NCI-H510A (cell line): ENCODE measurements at regions not wholly inside any gene's neighbourhood (a gene's known extent, or its start where the extent isn't known, plus 50 kb on each side); places are given as distances from the start of the nearest gene placed in this dataset.
"Not testable (repeated sequence)": the region's sequence is repeated elsewhere in the genome, so short reads cannot be mapped to it uniquely, and the experiment has no call there.

Experiments used
- DNase-seq: peaks from one replicate; lab custom pipeline; 2025; lab: John Stamatoyannopoulos, UW

DNA sequence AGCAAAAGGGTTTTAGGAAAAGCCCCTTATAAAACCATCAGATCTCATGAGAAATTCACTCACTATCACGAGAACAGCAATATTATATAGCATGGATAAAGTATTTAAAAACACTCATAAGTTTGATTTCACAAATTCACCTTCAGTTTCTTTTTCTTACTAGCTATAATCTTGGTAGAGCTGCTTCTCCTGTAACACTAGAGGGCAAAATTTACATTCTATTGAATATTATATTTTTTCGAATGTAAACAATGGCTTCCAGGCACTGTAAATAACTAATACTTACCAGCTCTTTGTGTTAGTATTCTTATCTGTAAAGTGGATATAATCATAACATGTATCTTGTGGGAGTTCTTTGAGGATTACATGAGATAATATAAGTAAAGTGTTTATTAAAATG lies 259.6 kb downstream of the CCER1 start:
- DNase-seq, result no peak

DNA sequence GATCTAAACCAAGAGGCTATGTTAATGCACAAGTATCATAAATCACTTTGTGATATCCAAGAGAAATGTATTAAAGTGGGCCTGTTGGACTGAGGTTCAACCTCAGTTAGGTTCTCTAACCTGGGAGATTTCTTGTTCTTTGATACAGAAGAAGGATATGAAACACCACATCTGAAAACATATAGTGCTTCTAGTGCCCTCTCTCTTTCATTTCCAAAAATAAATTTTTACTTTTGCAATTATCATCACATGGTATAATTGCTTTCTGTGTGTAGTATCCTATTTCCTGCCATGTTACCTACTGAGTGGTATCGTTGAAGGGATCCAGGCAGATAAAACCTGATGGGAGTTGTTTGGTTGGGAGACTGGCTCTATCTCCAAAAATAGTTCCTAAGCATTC lies 264.9 kb downstream of the CCER1 start:
- DNase-seq, result no peak

DNA sequence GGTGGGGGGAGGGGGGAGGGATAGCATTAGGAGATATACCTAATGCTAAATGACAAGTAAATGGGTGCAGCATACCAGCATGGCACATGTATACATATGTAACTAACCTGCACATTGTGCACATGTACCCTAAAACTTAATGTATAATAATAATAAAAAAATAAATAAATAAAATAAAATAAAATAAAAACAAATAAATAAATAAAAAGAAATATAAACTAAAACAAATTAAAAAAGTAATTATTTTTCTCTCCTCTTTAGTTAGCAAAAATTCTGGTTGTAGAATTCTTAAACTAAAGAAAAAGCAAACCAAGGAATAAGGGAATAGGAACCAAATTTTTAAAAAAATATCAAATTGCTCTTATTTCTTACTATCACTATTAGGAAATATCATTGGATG lies 267.3 kb downstream of the CCER1 start:
- not testable (repeated sequence) for DNase-seq

DNA sequence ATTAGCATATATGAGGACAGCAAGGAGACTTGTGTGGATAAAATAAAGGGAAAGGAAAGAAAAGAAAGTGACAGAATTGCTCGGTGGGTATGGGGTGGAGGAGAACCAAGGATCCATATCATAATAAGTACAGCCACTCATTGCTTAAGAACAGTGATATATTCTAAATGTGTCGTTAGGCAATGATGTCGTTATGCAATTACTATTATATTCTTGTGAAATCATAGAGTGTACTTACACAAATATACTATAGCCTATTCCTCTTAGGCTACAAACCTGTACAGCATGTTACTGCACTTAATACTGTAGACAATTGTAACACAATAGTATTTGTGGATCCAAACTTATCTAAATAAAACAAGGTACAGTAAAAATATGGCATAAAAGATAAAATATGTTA lies 271.1 kb downstream of the CCER1 start:
- no peak for DNase-seq

DNA sequence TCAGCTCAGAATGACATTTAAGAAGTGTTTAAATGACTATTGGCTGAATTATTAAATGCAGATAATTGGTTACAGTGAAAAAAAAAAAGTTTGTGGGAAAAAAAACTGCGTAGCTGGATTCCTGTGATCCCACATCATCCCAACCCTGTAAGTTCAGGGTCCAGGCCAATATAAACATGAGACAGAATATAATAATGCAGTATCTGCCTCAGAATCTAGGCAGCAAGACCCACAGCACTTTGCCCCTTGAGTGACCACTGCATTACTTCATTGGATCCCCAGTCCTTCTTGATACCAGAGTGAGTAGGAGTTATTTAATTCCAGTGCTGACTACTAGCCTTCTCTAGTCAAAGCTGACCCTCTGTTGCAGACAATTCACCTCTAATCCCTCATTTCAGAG lies 272.6 kb downstream of the CCER1 start:
- DNase-seq, result no peak

DNA sequence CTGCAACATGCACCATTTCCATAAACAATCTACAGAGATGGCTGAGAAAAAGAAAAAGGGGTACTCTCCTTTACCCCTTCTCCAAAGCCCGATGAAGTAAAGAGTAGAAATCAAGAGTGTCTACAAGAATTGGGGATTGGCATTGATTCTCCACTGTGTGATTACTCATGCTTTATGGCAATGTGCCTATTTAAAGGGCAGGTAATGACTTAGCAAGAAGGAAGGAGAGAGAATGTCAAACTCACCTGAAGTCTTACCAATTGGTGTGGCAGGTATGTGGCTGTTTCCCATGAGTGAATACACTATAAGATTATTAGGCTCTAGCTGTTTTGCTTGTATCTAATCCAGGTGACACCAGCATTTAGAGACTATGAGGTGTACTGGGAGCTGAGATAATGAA lies 275.3 kb downstream of the CCER1 start:
- DNase-seq, result no peak

DNA sequence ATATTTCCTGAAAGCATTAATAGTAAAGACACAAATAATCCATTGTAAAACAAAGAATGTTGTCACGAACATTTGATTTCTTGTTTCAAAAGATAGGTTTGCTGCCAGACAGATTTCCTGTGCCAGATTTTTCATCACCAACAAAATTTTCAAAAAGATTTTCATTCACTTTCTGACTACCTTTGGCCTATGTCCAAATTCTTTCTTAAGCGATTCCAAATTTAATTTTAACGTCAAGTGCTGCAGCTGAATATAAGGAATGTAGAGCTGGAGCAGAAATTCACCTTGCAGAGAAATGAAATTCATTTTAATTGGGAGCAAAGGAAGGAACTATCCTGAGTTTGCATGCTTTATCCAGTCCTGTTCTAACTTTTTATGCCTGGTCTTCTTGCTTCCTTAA lies 277.4 kb downstream of the CCER1 start:
- DNase-seq, result no peak

DNA sequence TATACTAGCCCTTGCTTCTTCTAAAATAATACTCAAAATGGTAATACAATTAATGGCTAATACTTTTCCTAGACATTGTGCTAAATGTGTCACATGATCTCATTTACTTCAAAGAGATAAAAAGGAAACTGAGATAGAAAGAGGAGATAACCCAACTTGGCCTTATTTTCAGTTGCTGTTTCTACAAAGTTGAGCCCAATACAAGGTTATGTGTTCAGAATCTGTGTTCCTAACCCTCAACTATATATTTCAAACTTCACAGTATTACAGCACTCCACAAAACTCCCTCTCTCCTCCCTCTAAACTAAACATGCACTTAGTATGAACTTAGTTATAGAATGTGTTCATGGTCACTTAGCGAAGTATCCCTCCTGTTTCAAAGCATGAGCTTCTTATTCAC lies 277.9 kb downstream of the CCER1 start:
- no peak for DNase-seq

DNA sequence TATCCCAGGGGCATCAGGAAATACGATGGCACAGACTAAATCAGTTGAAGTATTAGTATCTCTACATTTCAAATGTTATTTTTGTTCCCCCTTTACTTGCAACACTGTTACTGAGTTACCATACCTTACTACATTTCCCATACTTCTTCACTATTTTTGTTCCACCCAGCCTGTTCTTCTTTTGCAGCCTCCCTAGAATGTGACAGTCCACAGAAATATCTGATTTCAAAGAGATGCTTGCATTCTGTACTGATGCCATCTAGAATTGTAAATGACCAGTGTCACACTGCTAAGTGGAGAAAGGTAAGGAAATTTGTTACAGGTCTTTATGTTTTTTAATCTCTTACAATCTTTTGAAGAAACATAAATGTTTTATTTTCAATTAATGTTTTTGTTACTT lies 279.9 kb downstream of the CCER1 start:
- no peak for DNase-seq

DNA sequence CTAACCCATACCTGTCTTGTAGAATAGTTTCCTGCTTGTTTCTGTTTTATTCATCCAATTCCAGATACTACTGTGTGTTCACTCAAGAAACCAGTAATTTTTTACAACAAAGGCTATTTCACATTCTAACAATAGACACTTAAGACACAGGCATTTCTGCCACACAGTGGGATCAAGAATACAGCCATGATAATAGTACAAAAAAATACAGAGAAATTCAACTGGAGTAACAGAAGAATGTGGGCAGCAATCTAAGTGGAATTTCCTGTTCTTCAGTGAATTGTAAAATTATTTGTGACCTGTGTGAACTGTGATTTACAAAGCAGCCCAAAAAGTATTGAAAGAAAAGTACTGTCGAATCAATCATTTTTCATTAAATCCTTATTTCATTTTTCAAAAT lies 282.9 kb downstream of the CCER1 start:
- DNase-seq, result no peak

DNA sequence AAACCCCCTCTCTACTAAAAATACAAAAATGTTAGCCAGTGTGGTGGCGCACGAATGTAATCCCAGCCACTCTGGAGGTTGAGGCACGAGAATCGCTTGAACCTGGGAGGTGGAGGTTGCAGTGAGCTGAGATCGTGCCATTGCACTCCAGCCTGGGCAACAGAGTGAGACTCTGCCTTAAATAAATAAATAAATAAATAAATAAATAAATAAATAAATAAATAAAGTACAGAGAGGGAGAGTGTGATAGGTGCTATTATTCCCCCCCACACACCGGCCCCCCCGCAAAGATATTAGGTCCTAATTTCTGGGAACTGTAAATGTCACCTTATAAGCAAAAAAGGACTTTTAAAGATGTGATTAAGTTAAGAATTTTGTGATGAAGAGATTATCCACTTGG lies 291.0 kb downstream of the CCER1 start:
- DNase-seq, result not testable (repeated sequence)

DNA sequence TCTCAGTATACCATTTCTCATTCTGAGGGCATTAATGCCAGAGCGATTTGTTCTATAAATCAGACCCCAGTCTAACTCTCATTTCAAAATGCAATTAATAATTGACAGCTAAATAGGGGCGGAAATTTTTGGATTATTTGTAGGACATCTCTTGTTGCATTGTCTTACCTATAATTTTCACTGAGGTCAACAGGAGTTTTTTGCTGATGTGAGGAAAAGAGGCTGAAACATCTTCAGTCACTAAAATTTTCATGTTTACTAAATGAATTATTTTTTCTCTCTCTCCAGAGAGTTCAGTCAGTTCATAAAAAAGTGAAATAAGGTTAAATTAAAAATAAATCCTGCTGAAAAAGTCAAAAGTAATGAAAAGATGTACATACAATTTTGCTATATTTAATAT lies 295.9 kb downstream of the CCER1 start:
- no peak for DNase-seq

DNA sequence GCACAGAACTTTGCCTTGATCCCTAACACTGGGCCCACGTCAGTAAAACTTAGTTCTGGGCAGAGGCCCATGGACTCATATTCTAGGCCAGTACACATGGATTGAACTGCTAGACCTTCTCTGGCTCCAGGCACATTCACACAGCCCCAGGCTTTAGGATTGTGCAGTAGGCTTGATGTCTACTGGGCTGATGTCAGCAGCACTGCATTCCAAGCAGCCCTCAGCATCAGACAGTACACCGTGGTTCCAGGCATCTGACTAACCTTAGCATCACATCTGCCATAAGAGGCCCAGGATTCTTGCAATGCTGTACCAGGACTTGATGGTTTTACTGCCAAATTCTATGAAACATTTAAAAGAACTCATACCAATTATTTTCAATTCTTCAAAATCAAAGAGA lies 301.9 kb downstream of the CCER1 start:
- no peak for DNase-seq

DNA sequence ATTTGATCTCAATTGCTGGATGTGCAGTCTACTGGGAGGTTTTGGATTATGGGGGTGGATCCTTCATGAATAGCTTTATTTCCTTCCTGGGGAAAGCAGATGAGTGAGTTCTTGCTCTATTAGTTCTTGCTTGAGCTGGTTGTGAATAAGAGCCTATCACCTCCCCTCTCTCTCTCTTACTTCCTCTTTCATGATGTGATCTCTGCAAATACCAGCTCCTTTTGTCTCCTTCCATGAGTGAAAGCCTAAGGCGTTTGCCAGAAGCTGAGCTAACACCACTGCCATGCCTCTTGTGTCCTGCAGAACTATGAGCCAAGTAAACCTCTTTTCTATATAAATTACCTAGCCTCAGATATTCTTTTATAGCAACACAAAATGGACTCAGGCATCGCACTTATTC lies 302.7 kb downstream of the CCER1 start:
- no peak for DNase-seq

DNA sequence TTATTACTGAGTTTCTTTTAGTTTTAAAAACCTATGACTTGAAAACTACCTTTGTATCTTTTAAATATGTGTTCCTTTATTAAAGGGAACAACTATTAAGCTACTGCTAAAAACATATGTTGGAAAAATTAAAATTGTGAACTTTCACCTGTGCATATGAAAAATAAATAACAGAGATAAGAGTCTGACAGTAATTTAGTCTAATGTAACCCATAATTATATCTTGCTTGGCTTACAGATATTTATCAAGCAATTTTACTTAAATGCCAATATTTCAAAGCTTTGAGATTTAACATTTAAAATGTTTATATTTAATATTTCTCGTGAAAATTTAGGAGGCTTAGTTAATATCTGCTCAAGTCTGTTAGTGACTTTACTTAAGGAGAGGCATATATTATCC lies 309.8 kb downstream of the CCER1 start:
- DNase-seq, result no peak

DNA sequence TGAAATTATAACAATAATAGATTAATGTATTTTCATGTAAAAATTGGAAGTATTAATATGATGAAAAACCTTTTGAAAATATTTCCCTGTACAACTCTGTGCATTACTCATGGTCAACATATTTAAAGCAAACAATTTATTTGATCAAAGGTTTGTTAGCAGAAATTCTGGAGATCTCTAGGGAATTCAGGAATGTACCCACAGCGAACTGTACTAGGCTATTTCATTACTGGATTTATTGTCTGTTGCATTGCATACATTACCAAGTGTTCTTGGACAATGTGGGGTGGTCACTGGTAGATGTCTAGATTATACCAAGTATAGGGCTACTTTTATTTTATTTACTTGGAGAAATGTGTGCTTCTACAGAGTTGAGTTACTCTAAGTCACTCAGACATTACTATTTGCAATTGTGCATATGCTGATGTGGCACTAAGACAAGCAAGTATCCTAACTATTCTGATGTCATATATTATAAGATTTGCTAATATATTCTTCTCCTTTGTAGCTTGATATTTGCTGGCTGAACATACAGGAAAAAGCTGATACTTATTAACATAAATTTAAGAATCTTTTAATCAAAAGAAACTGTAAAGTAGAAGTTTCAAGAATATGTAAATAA lies 323.3 kb downstream of the CCER1 start:
- DNase-seq, result no peak

DNA sequence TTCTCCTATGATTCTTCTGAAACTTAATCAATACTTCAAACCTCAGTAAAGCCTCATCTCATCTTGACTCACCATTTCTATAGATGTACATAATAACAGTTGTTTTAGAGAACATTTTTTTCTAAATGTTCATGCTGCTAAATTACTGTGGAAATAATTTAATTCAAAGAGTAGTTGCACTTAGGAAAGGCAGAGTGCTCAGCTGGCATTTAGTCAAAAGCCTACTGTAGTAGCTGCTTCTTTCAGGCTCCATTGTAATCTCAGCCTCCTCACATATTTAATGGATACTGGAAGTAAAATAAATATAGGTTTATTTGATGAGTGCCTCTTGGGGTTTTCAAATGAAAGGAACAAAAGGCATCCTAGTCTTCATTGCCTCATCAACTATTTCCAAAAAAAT lies 325.0 kb downstream of the CCER1 start:
- DNase-seq, result no peak

DNA sequence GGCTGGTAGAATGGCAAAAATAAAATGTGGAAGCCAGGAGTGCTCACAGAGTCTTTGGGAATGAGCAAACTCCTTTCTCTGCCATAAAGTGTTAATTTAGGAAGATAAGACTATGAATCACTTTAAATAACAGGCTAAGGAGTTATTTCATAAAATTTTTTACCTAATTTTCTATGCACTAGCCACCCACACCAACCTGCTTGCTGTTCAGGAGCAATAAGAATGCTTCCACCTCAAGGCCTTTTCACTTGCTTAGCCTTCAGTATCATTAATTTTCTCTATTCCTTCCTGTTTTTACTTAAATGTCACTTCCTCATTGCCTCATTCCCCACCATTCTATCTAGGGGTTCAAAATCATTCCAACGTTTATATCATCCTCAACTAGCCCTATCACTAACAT lies 326.8 kb downstream of the CCER1 start:
- no peak for DNase-seq

DNA sequence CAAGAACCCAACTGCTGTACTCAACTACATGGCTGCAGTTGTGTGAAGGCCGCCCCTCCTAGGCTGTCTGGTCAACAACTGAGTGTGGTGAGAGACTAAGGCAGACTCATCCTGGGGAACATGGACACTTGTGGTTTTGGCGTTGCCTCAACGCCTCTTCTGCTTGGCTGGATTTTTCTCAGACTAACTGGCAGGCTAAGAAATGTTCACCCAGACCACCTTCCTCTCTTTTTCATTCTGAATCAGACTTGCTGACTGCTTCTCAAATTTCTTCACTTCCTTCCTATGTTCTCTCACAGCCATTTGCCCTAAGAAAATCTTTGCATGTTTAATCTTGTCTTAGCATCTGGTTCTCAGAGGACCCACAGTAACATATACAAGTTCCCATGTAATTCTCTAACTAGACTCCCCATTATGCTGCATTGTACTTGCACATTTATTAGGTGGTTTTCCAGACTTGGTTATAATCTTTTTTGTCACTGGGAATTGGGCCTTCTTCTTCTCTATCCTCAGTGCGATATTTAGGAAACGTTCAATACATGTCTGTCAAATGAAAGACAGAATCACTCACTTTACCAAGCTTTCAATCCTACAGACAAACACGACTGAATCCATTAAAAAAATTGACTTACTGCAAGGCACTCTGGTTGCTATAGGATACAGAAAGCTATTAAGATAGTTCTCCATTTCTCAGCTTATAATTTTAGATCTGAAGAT lies 327.6 kb downstream of the CCER1 start:
- DNase-seq, result no peak

DNA sequence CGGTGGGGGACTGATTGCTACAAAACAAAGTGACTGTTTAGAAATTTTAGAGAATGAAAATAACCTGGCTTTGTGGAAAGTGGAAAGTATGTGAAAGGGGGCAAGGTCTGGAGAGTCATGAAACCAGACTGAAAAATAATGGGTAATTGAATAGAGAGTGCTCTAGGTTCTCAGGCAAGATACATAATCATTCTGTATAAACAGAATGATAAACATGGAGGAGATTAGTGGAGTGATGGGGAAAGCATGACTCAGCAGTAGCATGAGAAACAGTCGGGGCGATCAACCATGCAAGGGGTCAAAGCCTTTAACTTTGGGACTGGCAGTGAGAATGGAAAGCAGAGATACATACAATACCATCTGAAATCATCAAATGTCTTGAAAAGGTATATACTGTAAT lies 332.5 kb downstream of the CCER1 start:
- DNase-seq, result no peak

DNA sequence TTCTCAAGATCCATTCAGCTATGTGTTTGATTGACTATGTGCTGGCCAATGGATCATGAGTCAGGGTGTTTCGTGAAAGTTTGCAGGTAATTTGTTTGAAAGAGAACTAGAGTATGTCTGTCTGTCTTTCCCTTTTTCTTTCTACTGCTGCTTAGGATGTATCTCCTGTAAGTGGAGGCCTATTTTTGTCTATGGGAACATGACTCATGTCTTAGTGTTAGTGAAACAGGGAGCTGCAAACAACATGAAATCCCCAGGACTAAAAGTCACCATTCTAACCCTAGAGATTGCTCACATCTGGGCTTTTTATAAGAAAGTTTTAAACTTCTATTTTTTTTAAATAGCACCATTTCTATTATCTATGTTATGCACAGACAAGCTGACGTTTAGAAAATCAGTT lies 333.0 kb downstream of the CCER1 start:
- DNase-seq, result no peak

DNA sequence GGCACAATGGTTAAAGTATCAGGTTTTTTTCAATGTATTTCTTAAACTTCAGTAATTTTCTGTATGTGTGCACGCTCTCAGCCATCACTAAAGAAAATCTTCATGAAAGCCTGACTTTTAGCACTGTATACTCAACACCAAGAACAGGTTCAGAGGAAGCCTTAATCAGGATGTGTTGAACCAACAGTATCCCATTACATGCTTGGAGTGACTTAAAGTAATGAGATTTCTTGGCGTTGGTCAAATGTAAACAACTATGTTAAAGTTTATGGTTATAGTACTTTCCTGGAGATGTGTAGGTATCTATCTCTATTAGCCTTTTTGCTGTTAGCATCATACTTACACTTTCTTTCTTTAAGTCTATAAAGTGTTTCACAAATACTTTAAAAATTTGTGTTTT lies 335.0 kb downstream of the CCER1 start:
- no peak for DNase-seq

DNA sequence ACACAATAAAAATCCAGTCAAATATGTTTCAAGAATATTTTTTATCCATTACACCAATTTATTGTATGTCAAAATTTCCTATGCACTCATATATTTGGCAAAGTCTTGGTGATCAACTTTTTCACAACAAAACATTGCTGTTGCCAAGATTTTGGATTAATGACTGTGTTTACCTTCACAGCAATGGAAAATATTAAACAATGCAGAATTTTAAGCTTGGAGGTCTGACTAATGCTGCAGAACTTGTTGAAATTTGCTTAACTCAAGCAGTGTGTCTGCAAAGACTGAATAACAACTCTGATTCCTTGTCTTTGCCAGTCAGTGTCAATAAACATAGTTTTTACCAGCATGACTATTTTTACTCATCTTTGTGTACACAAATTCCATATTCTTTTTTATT lies 336.4 kb downstream of the CCER1 start:
- no peak for DNase-seq

DNA sequence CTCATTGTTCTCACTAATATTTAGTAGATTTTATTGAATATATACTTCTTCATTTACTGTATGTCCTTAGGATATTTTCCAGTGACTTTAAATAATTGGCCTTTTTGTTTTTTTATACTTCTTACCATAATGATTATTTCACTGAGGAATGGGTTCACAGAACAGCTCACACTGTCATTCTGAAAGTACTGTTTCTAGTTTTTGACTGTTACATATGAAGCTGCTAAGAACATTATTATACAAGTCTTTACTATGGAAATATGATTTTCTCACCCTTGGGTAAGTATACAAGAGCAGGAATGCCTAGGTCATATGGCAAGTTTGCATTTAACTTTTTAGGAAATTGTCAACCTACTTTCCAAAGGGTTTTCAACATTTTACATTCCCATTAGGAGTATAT lies 343.1 kb downstream of the CCER1 start:
- no peak for DNase-seq
